ENCODE measurements at regions not wholly inside any gene's neighbourhood (a gene's known extent, or its start where the extent isn't known, plus 50 kb on each side); places are given as distances from the start of the nearest gene placed in this dataset.

DNA sequence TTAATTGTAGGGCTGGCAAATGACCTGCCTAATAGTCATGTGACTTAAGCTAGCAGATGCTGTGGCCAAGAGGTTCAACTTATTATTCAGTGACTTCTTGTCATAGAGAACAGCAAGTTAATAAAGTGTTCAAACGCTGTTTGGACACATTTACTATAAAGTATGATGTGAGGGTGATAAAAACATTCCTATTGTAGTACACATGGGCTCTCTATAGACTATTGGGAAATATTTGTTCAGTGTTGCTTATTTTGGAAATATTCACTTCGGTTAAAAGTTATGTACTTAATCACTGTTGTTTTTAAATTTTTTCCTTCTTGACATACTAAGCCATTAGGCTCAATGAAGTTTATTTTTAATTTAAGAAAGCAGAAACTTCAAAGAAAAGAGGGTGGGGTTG, 345.0 kb downstream of the NNT start:
- Histone ChIP-seq H3K27ac (no peak overlapping the region), H3K27me3 (no peaks in the 10 kb centered on the region), H3K4me1 (no peaks in the 10 kb centered on the region), H3K36me3 (no peaks in the 10 kb centered on the region), H3K9me3 (no peaks in the 10 kb centered on the region), H3K4me3 (no peak overlapping the region)
- ATAC-seq = no peak
- no peak for TF ChIP-seq POLR2A (IDR thresholded peaks at IDR 0.05)
- intact Hi-C loops (cut with DNase I) = no loop called here
- DNase-seq = no peak
- WGBS (ENCODE audit: insufficient coverage, low coverage, low lambda C conversion rate, missing lambda C conversion rate) = 26% methylated on average over 2 of the region's 2 CpGs

DNA sequence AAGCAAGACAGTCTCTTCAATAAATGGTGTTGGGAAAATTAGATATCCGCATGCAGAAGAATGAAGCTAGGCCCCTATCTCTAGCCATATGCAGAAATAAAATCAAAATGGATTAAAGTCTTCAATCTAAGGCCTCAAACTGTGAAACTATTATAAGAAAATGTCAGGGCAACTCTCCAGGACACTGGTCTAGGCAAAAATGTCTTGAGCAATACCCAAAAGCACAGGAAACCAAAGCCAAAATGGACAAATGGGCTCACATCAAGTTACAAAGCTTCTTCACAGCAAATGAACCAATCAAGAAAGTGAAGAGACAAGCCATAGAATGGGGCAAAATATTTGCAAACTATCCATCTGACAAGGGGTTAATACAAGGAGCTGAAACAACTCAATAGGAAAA, 338.8 kb downstream of the NNT start:
- DNase-seq = no peak
- 91% methylated on average over 1 of the region's 1 CpG for WGBS (ENCODE audit: insufficient coverage, low coverage, low lambda C conversion rate, missing lambda C conversion rate)

DNA sequence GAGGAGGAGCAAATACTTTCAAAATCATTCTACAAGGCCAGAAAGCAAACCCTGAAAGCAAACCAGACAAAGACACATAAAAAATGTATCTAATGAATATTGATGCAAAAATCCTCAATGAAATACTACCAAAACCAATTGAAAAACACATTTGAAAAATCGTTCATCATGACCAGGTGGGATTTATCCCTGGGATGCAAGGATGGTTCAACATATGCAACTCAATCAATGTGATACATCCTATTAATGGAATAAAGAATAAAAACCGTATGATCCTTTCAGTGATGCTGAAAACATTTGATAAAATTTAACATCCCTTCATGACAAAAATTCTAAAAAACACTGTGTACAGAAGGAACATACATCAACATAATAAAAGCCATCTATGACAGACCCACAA, 337.6 kb downstream of the NNT start:
- Histone ChIP-seq H3K36me3 (no peaks in the 10 kb centered on the region), H3K27ac (no peak overlapping the region), H3K27me3 (no peaks in the 10 kb centered on the region), H3K9me3 (peaks cover 0 to 5% (median 0%) of the 10 kb centered on the region in 4 donors), H3K4me1 (no peaks in the 10 kb centered on the region), H3K4me3 (no peak overlapping the region)
- ATAC-seq (no peak), DNase-seq (no peak)
- TF ChIP-seq POLR2A (IDR thresholded peaks at IDR 0.05) = no peak
- TF ChIP-seq, protein P1, sequence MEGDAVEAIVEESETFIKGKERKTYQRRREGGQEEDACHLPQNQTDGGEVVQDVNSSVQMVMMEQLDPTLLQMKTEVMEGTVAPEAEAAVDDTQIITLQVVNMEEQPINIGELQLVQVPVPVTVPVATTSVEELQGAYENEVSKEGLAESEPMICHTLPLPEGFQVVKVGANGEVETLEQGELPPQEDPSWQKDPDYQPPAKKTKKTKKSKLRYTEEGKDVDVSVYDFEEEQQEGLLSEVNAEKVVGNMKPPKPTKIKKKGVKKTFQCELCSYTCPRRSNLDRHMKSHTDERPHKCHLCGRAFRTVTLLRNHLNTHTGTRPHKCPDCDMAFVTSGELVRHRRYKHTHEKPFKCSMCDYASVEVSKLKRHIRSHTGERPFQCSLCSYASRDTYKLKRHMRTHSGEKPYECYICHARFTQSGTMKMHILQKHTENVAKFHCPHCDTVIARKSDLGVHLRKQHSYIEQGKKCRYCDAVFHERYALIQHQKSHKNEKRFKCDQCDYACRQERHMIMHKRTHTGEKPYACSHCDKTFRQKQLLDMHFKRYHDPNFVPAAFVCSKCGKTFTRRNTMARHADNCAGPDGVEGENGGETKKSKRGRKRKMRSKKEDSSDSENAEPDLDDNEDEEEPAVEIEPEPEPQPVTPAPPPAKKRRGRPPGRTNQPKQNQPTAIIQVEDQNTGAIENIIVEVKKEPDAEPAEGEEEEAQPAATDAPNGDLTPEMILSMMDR (IDR thresholded peaks at IDR 0.05) = no peak
- WGBS (ENCODE audit: insufficient coverage, low coverage, low lambda C conversion rate, missing lambda C conversion rate) = 69% methylated on average over 2 of the region's 2 CpGs
- intact Hi-C loops (cut with DNase I) = no loop called here

More for the DNA sequence above, 338.8 kb downstream of the NNT start:
- TF ChIP-seq POLR2A (IDR thresholded peaks at IDR 0.05) = no peak
- TF ChIP-seq, protein P1 (IDR thresholded peaks at IDR 0.05) = no peak
- H3K36me3 ChIP-seq = no peaks in the 10 kb centered on the region
- no peaks in the 10 kb centered on the region for H3K4me1 ChIP-seq
- ATAC-seq = no peak
- peaks cover 0 to 5% (median 0%) of the 10 kb centered on the region in 4 donors for H3K9me3 ChIP-seq
- H3K27ac ChIP-seq = no peak overlapping the region
- no peak overlapping the region for H3K4me3 ChIP-seq
- no peaks in the 10 kb centered on the region for H3K27me3 ChIP-seq
- intact Hi-C loops (cut with DNase I) = no loop called here

DNA sequence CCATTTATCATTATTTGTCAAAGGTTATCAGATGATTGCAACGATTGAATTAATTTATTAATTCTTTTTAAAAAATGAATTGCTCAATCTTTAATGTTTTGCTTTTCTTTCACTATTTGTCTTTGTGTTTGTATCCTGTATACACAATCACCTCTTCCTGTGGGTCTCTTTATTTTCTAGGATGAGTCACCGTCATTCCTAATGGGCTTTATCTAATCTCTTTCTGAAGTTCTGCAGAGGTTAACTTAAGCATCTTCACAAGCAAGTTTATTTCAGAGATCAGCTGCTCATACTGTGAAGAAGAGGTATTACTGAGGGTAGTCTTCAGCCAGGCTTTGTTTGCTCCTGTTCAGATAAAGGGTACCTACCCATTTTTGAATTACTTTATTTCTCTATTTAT, 323.9 kb downstream of the NNT start:
- Histone ChIP-seq H3K36me3 (no peaks in the 10 kb centered on the region), H3K4me1 (no peaks in the 10 kb centered on the region), H3K9me3 (no peaks in the 10 kb centered on the region), H3K4me3 (no peak overlapping the region), H3K27ac (no peak overlapping the region), H3K27me3 (no peaks in the 10 kb centered on the region)
- intact Hi-C loops (cut with DNase I) = no loop called here
- TF ChIP-seq, protein P1 (IDR thresholded peaks at IDR 0.05) = no peak
- no peak for TF ChIP-seq POLR2A (IDR thresholded peaks at IDR 0.05)
- WGBS (ENCODE audit: insufficient coverage, low coverage, low lambda C conversion rate, missing lambda C conversion rate) = 23% methylated on average over 2 of the region's 2 CpGs
- no peak for DNase-seq
- no peak for ATAC-seq

DNA sequence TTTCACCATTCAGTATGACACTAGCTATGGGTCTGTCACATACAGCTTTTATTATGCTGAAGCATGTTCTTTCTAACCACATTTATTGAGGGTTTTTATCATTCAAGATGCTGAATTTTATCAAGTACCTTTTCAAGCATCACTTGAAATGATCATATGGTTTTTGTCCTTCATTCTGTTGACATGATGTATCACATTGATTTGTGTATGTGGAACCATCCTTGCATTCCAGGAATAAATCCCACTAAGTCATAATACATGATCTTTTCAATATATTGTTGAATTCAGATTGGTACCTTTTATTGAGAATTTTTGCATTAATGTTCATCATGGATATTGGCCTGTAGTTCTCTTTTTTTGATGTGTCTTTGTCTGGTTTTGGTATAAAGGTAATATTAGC, 317.4 kb downstream of the NNT start:
- no peaks in the 10 kb centered on the region for H3K27me3 ChIP-seq
- H3K9me3 ChIP-seq = no peaks in the 10 kb centered on the region
- H3K36me3 ChIP-seq = no peaks in the 10 kb centered on the region
- intact Hi-C loops (cut with DNase I) = no loop called here
- H3K4me1 ChIP-seq = no peaks in the 10 kb centered on the region
- TF ChIP-seq, protein P1 (IDR thresholded peaks at IDR 0.05) = no peak
- no peak for TF ChIP-seq POLR2A (IDR thresholded peaks at IDR 0.05)
- H3K27ac ChIP-seq = no peak overlapping the region
- H3K4me3 ChIP-seq = no peak overlapping the region
- DNase-seq = no peak
- no peak for ATAC-seq

Measured in right lobe of liver (tissue), 6 donors.